HEK293 (cell line): ENCODE measurements at regions not wholly inside any gene's neighbourhood (a gene's known extent, or its start where the extent isn't known, plus 50 kb on each side); places are given as distances from the start of the nearest gene placed in this dataset.

Source experiments
- CTCF ChIA-PET: fragments of 350-600 bp; formaldehyde crosslinking; extraction: SDS; loops from one replicate; lab custom pipeline; 2021; ENCODE audit warnings: antibody characterized with exemption; lab: Yijun Ruan, JAX
- POLR2A ChIA-PET: fragments of 300-600 bp; formaldehyde crosslinking; extraction: SDS; loops from one replicate; lab custom pipeline; 2020; ENCODE audit warnings: antibody characterized with exemption, inconsistent platforms; lab: Yijun Ruan, JAX
- H3K27ac ChIP-seq: fragments of 200-500 bp; sonication (Bioruptor generic); 2 replicates; pipeline ENCODE4 v1.5.1; 2014; ENCODE audit warnings: low read depth, low read length, control low read depth, inconsistent platforms; ENCODE audit errors: extremely low read depth
- H3K36me3 ChIP-seq, 2 experiments: fragments of 200-500 bp in 1 of 2; sonication (Bioruptor generic) in 1 of 2; 1 replicate in 1 of 2; 2 replicates in 1 of 2; pipeline ENCODE4 v1.5.1; 2014 to 2017; ENCODE audit warnings: inconsistent platforms in 2 of 2, low read length in 2 of 2; ENCODE audit not compliant: control insufficient read depth in 2 of 2, insufficient read depth in 1 of 2
- H3K4me1 ChIP-seq: fragments of 200-500 bp; sonication (Bioruptor generic); 2 replicates; pipeline ENCODE4 v1.5.1; 2014; ENCODE audit warnings: mild to moderate bottlenecking, low read length, inconsistent platforms; ENCODE audit not compliant: control insufficient read depth, insufficient read depth
- H3K4me3 ChIP-seq: 2 replicates; pipeline ENCODE4 v1.5.1; 2011; ENCODE audit warnings: low read depth, mild to moderate bottlenecking, control low read depth, low read length, moderate library complexity
- H3K9me3 ChIP-seq: fragments of 200-500 bp; sonication (Bioruptor generic); 2 replicates; pipeline ENCODE4 v1.5.1; 2014; ENCODE audit warnings: low read depth, low read length, inconsistent platforms; ENCODE audit not compliant: control insufficient read depth, insufficient read depth
- MEIS1 ChIP-seq: sonication (generic); formaldehyde crosslinking; IDR thresholded peaks from 2 replicates; pipeline ENCODE4 v1.8.1; 2022; ENCODE audit warnings: missing genetic modification reagents, mild to moderate bottlenecking, borderline replicate concordance
- MYNN ChIP-seq: fragments of 450-650 bp; formaldehyde crosslinking; IDR thresholded peaks from 2 replicates; pipeline ENCODE4 v1.5.1; 2016; ENCODE audit warnings: missing biosample characterization, missing genetic modification characterization, borderline replicate concordance
- MZF1 ChIP-seq: fragments of 450-650 bp; formaldehyde crosslinking; IDR thresholded peaks from 2 replicates; pipeline ENCODE4 v1.5.1; 2017; ENCODE audit warnings: missing biosample characterization, missing genetic modification characterization, borderline replicate concordance
- SCRT2 ChIP-seq: fragments of 450-650 bp; formaldehyde crosslinking; IDR thresholded peaks from 2 replicates; pipeline ENCODE4 v1.5.1; 2016; ENCODE audit warnings: missing biosample characterization, missing genetic modification characterization
- TCF7L2 ChIP-seq: IDR thresholded peaks from 2 replicates; pipeline ENCODE4 v1.6.1; 2011; ENCODE audit warnings: low read depth, mild to moderate bottlenecking, inconsistent platforms, low read length, moderate library complexity, borderline replicate concordance
- ZBTB8A ChIP-seq: fragments of 450-650 bp; formaldehyde crosslinking; IDR thresholded peaks from 2 replicates; pipeline ENCODE4 v1.5.1; 2016; ENCODE audit warnings: missing biosample characterization, missing genetic modification characterization
- ZNF112 ChIP-seq: fragments of 450-650 bp; formaldehyde crosslinking; IDR thresholded peaks from 2 replicates; pipeline ENCODE4 v1.5.0; 2017; ENCODE audit warnings: missing biosample characterization, missing genetic modification characterization
- ZNF184 ChIP-seq: fragments of 450-650 bp; IDR thresholded peaks from 2 replicates; pipeline ENCODE4 v1.5.1; 2018; ENCODE audit warnings: missing biosample characterization, mild to moderate bottlenecking, missing genetic modification characterization
- ZNF214 ChIP-seq: fragments of 450-650 bp; formaldehyde crosslinking; IDR thresholded peaks from 2 replicates; pipeline ENCODE4 v1.5.1; 2017; ENCODE audit warnings: missing biosample characterization, mild to moderate bottlenecking, missing genetic modification characterization, borderline replicate concordance
- ZNF521 ChIP-seq: fragments of 450-650 bp; formaldehyde crosslinking; IDR thresholded peaks from 2 replicates; pipeline ENCODE4 v1.5.1; 2017; ENCODE audit warnings: missing biosample characterization, mild to moderate bottlenecking, missing genetic modification characterization
- ZNF529 ChIP-seq: fragments of 450-650 bp; formaldehyde crosslinking; IDR thresholded peaks from 2 replicates; pipeline ENCODE4 v1.5.1; 2017; ENCODE audit warnings: missing genetic modification characterization, missing biosample characterization; ENCODE audit not compliant: insufficient replicate concordance
- ZNF530 ChIP-seq: fragments of 450-650 bp; formaldehyde crosslinking; IDR thresholded peaks from 2 replicates; pipeline ENCODE4 v1.5.1; 2016; ENCODE audit warnings: low read depth, missing biosample characterization, missing genetic modification characterization
- ZNF654 ChIP-seq: fragments of 450-650 bp; formaldehyde crosslinking; IDR thresholded peaks from 2 replicates; pipeline ENCODE4 v1.5.1; 2016; ENCODE audit warnings: low read depth, missing biosample characterization, missing genetic modification characterization
- ZNF660 ChIP-seq: fragments of 450-650 bp; IDR thresholded peaks from 2 replicates; pipeline ENCODE4 v1.5.1; 2018; ENCODE audit warnings: missing biosample characterization, mild to moderate bottlenecking, missing genetic modification characterization
- ZNF768 ChIP-seq: fragments of 450-650 bp; formaldehyde crosslinking; IDR thresholded peaks from 2 replicates; pipeline ENCODE4 v1.5.1; 2018; ENCODE audit warnings: missing biosample characterization, mild to moderate bottlenecking, missing genetic modification characterization
- ZNF837 ChIP-seq: fragments of 450-650 bp; formaldehyde crosslinking; IDR thresholded peaks from 2 replicates; pipeline ENCODE4 v1.5.1; 2016; ENCODE audit warnings: missing biosample characterization, missing genetic modification characterization
- ZSCAN16 ChIP-seq: fragments of 450-650 bp; formaldehyde crosslinking; IDR thresholded peaks from 2 replicates; pipeline ENCODE4 v1.5.1; 2016; ENCODE audit warnings: missing biosample characterization, missing genetic modification characterization
- ZXDB ChIP-seq: fragments of 450-650 bp; formaldehyde crosslinking; IDR thresholded peaks from 2 replicates; pipeline ENCODE4 v1.5.1; 2016; ENCODE audit warnings: missing biosample characterization, missing genetic modification characterization
- TF ChIP-seq, protein P1 (sequence below): fragments of 450-650 bp; formaldehyde crosslinking; conservative IDR thresholded peaks from 2 replicates; pipeline ENCODE4 v1.5.1; 2016; ENCODE audit warnings: low read depth, missing biosample characterization, missing genetic modification characterization
- TF ChIP-seq, protein P2 (sequence below): fragments of 450-650 bp; formaldehyde crosslinking; IDR thresholded peaks from 2 replicates; pipeline ENCODE4 v1.5.1; 2016; ENCODE audit warnings: missing biosample characterization, missing genetic modification characterization, low read depth
- TF ChIP-seq, protein P3 (sequence below): fragments of 450-650 bp; formaldehyde crosslinking; IDR thresholded peaks from 2 replicates; pipeline ENCODE4 v1.5.1; 2016; ENCODE audit warnings: missing biosample characterization, missing genetic modification characterization
- TF ChIP-seq, protein P4 (sequence below): fragments of 450-650 bp; formaldehyde crosslinking; IDR thresholded peaks from 2 replicates; pipeline ENCODE4 v1.5.1; 2016; ENCODE audit warnings: missing biosample characterization, missing genetic modification characterization
- TF ChIP-seq, protein P5 (sequence below): fragments of 450-650 bp; formaldehyde crosslinking; optimal IDR thresholded peaks from 2 replicates; pipeline ENCODE3; 2016; ENCODE audit warnings: missing biosample characterization, mild to moderate bottlenecking, missing genetic modification characterization

DNA sequence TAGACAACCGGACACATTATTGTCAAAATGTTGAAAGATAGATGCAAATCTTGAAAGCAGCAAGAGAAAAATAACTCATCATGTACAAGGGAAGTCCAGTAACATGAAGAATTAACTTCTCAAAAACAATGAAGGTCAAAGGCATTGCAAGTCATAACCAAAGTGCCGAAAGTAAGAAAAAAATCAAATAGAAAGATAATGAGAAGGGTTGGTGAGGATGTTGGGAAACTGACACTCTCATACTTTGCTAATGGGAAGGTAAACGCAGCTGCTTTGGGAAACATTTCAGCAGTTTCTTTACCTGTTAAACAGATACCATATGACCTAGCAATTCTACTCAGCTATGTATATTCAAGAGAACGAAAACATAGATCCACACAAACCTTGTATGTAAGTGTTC lies 303.0 kb downstream of the ARL4A start:
- no peak overlapping the region for H3K27ac ChIP-seq
- TF ChIP-seq MEIS1 (CRISPR knock-in tag), result no peak
- TF ChIP-seq MYNN (tag by site-specific recombination), result no peak
- TF ChIP-seq ZNF837 (tag by site-specific recombination), result no peak
- TF ChIP-seq MZF1 (tag by site-specific recombination), result no peak
- TF ChIP-seq, protein P1, sequence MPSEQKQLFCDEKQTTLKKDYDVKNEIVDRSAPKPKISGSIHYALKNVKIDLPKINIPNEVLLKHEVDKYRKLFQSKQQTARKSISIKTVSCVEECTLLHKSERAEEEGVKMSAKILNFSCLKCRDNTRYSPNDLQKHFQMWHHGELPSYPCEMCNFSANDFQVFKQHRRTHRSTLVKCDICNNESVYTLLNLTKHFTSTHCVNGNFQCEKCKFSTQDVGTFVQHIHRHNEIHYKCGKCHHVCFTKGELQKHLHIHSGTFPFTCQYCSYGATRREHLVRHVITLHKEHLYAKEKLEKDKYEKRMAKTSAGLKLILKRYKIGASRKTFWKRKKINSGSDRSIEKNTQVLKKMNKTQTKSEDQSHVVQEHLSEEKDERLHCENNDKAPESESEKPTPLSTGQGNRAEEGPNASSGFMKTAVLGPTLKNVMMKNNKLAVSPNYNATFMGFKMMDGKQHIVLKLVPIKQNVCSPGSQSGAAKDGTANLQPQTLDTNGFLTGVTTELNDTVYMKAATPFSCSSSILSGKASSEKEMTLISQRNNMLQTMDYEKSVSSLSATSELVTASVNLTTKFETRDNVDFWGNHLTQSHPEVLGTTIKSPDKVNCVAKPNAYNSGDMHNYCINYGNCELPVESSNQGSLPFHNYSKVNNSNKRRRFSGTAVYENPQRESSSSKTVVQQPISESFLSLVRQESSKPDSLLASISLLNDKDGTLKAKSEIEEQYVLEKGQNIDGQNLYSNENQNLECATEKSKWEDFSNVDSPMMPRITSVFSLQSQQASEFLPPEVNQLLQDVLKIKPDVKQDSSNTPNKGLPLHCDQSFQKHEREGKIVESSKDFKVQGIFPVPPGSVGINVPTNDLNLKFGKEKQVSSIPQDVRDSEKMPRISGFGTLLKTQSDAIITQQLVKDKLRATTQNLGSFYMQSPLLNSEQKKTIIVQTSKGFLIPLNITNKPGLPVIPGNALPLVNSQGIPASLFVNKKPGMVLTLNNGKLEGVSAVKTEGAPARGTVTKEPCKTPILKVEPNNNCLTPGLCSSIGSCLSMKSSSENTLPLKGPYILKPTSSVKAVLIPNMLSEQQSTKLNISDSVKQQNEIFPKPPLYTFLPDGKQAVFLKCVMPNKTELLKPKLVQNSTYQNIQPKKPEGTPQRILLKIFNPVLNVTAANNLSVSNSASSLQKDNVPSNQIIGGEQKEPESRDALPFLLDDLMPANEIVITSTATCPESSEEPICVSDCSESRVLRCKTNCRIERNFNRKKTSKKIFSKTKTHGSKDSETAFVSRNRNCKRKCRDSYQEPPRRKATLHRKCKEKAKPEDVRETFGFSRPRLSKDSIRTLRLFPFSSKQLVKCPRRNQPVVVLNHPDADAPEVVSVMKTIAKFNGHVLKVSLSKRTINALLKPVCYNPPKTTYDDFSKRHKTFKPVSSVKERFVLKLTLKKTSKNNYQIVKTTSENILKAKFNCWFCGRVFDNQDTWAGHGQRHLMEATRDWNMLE, result no peak
- TF ChIP-seq ZNF529, result no peak
- TF ChIP-seq ZNF530 (tag by site-specific recombination), result no peak
- TF ChIP-seq ZXDB (tag by site-specific recombination), result no peak
- no peak for TF ChIP-seq ZBTB8A (tag by site-specific recombination)
- TF ChIP-seq ZNF660 (tag by site-specific recombination), result no peak
- TF ChIP-seq ZNF521 (tag by site-specific recombination), result no peak
- TF ChIP-seq, protein P2, sequence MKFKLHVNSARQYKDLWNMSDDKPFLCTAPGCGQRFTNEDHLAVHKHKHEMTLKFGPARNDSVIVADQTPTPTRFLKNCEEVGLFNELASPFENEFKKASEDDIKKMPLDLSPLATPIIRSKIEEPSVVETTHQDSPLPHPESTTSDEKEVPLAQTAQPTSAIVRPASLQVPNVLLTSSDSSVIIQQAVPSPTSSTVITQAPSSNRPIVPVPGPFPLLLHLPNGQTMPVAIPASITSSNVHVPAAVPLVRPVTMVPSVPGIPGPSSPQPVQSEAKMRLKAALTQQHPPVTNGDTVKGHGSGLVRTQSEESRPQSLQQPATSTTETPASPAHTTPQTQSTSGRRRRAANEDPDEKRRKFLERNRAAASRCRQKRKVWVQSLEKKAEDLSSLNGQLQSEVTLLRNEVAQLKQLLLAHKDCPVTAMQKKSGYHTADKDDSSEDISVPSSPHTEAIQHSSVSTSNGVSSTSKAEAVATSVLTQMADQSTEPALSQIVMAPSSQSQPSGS (tag by site-specific recombination), result no peak
- no peak for TF ChIP-seq ZNF184 (tag by site-specific recombination)
- TF ChIP-seq ZSCAN16, result no peak
- TF ChIP-seq, protein P3, sequence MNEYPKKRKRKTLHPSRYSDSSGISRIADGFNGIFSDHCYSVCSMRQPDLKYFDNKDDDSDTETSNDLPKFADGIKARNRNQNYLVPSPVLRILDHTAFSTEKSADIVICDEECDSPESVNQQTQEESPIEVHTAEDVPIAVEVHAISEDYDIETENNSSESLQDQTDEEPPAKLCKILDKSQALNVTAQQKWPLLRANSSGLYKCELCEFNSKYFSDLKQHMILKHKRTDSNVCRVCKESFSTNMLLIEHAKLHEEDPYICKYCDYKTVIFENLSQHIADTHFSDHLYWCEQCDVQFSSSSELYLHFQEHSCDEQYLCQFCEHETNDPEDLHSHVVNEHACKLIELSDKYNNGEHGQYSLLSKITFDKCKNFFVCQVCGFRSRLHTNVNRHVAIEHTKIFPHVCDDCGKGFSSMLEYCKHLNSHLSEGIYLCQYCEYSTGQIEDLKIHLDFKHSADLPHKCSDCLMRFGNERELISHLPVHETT (tag by site-specific recombination), result no peak
- TF ChIP-seq TCF7L2, result no peak
- TF ChIP-seq, protein P4, sequence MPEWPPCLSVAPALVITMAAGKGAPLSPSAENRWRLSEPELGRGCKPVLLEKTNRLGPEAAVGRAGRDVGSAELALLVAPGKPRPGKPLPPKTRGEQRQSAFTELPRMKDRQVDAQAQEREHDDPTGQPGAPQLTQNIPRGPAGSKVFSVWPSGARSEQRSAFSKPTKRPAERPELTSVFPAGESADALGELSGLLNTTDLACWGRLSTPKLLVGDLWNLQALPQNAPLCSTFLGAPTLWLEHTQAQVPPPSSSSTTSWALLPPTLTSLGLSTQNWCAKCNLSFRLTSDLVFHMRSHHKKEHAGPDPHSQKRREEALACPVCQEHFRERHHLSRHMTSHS, result no peak
- TF ChIP-seq, all 188 proteins: peak for 0
- POLR2A ChIA-PET, result no interaction called here
- CTCF ChIA-PET, result interaction anchor here (1.6 kb wide), 1 partner anchor 47 kb away, joined by 4 read pairs; no protein-coding TSS in a partner anchor
- Histone ChIP-seq H3K4me3 (no peak overlapping the region), H3K36me3 (no peaks in the 10 kb centered on the region), H3K9me3 (no peaks in the 10 kb centered on the region), H3K4me1 (no peaks in the 10 kb centered on the region)

DNA sequence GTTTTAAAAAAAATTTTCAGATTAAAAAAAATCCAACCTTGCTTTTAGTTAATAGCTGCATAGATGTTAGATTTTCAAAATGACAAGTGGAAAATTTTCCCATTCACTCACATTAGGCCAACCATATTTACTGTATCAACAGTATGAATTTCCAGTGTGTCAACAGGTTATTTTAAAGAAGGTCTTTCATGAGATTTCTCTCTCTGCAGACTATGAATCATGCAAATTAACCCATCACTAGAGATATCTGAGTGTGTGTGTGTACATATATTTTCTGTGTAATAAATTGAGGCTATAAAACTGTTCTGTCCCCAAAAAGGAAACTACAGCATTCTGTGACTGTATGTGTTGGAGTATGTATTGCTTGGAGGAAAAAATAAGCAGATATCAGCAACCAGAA lies 305.6 kb downstream of the ARL4A start:
- POLR2A ChIA-PET, result no interaction called here

More for the DNA sequence above, 305.6 kb downstream of the ARL4A start:
- Histone ChIP-seq H3K9me3 (no peaks in the 10 kb centered on the region), H3K4me1 (no peaks in the 10 kb centered on the region), H3K4me3 (no peak overlapping the region), H3K36me3 (no peaks in the 10 kb centered on the region), H3K27ac (no peak overlapping the region)
- TF ChIP-seq ZSCAN16 (no peak), SCRT2 (tag by site-specific recombination) (0 out of 2 replicates have a peak, but pooled peaks have one; percentile 28), ZNF768 (tag by site-specific recombination) (no peak), ZNF214 (tag by site-specific recombination) (no peak), ZNF112 (no peak), ZNF654 (tag by site-specific recombination) (no peak)
- TF ChIP-seq, protein P5, sequence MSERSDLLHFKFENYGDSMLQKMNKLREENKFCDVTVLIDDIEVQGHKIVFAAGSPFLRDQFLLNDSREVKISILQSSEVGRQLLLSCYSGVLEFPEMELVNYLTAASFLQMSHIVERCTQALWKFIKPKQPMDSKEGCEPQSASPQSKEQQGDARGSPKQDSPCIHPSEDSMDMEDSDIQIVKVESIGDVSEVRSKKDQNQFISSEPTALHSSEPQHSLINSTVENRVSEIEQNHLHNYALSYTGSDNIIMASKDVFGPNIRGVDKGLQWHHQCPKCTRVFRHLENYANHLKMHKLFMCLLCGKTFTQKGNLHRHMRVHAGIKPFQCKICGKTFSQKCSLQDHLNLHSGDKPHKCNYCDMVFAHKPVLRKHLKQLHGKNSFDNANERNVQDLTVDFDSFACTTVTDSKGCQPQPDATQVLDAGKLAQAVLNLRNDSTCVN (tag by site-specific recombination), result no peak
- CTCF ChIA-PET, result no interaction called here
